ENCODE measurements at regions not wholly inside any gene's neighbourhood (a gene's known extent, or its start where the extent isn't known, plus 50 kb on each side); places are given as distances from the start of the nearest gene placed in this dataset.

DNA sequence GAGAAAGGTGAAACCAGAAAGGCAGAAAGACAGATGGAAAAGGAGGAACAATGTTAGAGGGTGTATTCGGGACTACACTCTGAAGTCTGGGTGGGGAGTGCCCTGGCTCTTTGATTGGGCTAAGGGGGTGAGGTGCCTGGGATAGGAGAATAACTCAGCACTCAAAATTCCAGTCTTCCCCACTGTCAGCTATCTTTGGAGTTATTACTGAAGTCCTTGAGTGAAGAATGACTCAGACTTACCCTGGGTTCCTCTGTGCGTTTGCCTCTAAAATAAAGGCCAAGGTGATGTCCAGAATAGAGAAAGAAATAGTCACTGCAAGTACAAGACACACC, 151.8 kb upstream of the SERPINE2 start:
- H3K4me1 Mint-ChIP-seq, result peaks cover 4 to 6% of the 10 kb centered on the region in 2 experiments; a peak in 2 of 4 replicates
- TF ChIP-seq CTCF (conservative IDR thresholded peaks at IDR 0.05), result no peak
- H3K27me3 Mint-ChIP-seq (ENCODE audit: low read depth), result peaks cover 2% of the 10 kb centered on the region; the same call in 1 of the 2 replicates
- Histone ChIP-seq H3K9me3 (ENCODE audit: control insufficient read depth, low read depth, low read length) (peaks cover 17% of the 10 kb centered on the region), H3K4me1 (ENCODE audit: insufficient read depth, low read length) (no peaks in the 10 kb centered on the region), H3K4me2 (ENCODE audit: insufficient read depth, insufficient read length, low read length) (no peak overlapping the region), H3K4ac (ENCODE audit: low read depth, low read length) (no peak overlapping the region), H3K79me2 (ENCODE audit: insufficient read depth, low read length) (no peaks in the 10 kb centered on the region), H4K8ac (replicated peaks; ENCODE audit: insufficient read length, low read depth, low read length) (no peak overlapping the region), H2BK12ac (ENCODE audit: insufficient read length, low read depth, low read length) (no peak overlapping the region), H3K79me1 (ENCODE audit: insufficient read depth, low read depth, low read length, poor library complexity, severe bottlenecking) (no peaks in the 10 kb centered on the region), H3K56ac (ENCODE audit: insufficient read length, low read depth, low read length) (no peak overlapping the region), H2AK5ac (ENCODE audit: insufficient read length, low read length) (no peak overlapping the region), H3K9ac (ENCODE audit: extremely low read depth, insufficient read length, low read length) (no peak overlapping the region), H2BK5ac (ENCODE audit: insufficient read length, low read length) (no peak overlapping the region), H2BK120ac (ENCODE audit: low read depth, low read length, poor library complexity, severe bottlenecking) (no peak overlapping the region), H4K5ac (ENCODE audit: insufficient read length, low read depth, low read length) (no peak overlapping the region), H4K20me1 (ENCODE audit: control insufficient read depth, insufficient read depth, insufficient read length) (no peaks in the 10 kb centered on the region), H3K18ac (ENCODE audit: insufficient read length, low read depth, low read length) (no peak overlapping the region), H3T11ph (ENCODE audit: low read length) (no peak overlapping the region), H2AFZ (ENCODE audit: low read length) (no peak overlapping the region), H3K27ac (ENCODE audit: insufficient read length, low read depth, low read length) (no peak overlapping the region), H3K23me2 (ENCODE audit: insufficient read length, low read depth, low read length, poor library complexity, severe bottlenecking) (no peaks in the 10 kb centered on the region), H2BK15ac (ENCODE audit: low read depth, low read length) (no peak overlapping the region), H4K91ac (ENCODE audit: insufficient read length, low read depth, low read length) (no peak overlapping the region), H3K23ac (ENCODE audit: insufficient read length, low read depth, low read length) (no peak overlapping the region), H2BK20ac (ENCODE audit: low read depth, low read length, poor library complexity, severe bottlenecking) (no peak overlapping the region), H3K27me3 (ENCODE audit: insufficient read depth, low read length) (no peaks in the 10 kb centered on the region), H3K14ac (ENCODE audit: insufficient read depth, low read length) (no peak overlapping the region)
- no peak for DNase-seq
- WGBS (ENCODE audit: extremely low coverage, insufficient read length, low lambda C conversion rate), result no CpG with 5 or more reads among the region's 2 CpGs
- no peak overlapping the region for H3K4me3 Mint-ChIP-seq
- no peak overlapping the region for H3K27ac Mint-ChIP-seq
- peaks cover 2 to 7% (median 5%) of the 10 kb centered on the region in 3 experiments; a peak in 4 of 7 replicates for H3K36me3 Mint-ChIP-seq (ENCODE audit: insufficient read depth in 1 of 3, low read depth in 3 of 3)
- H3K9me3 Mint-ChIP-seq, result peaks cover 0 to 3% of the 10 kb centered on the region in 2 experiments

Data from H9 (cell line).